Smooth muscle cell (in vitro differentiated cells): ENCODE measurements at regions not wholly inside any gene's neighbourhood (a gene's known extent, or its start where the extent isn't known, plus 50 kb on each side); places are given as distances from the start of the nearest gene placed in this dataset.

ENCODE experiments used
- DNase-seq: peaks from one replicate; lab custom pipeline; 2025; ENCODE audit not compliant: unreplicated experiment; lab: John Stamatoyannopoulos, UW
- H2AFZ ChIP-seq: fragments of 200-600 bp; sonication (generic); 2 replicates; pipeline ENCODE4 v1.6.0; 2016; ENCODE audit warnings: antibody characterized with exemption, low read depth, mild to moderate bottlenecking
- H3F3A ChIP-seq: fragments of 200-600 bp; sonication (generic); 2 replicates; pipeline ENCODE4 v1.6.0; 2017; ENCODE audit warnings: antibody characterized with exemption, low read depth
- H3K27ac ChIP-seq: fragments of 200-600 bp; sonication (generic); 2 replicates; pipeline ENCODE4 v1.5.1; 2016; ENCODE audit warnings: low read depth, mild to moderate bottlenecking
- H3K27me3 ChIP-seq: fragments of 200-600 bp; sonication (generic); 2 replicates; pipeline ENCODE4 v1.6.1; 2016; ENCODE audit warnings: low read depth, mild to moderate bottlenecking
- H3K36me3 ChIP-seq: fragments of 200-600 bp; sonication (generic); 2 replicates; pipeline ENCODE4 v1.5.1; 2016; ENCODE audit warnings: low read depth
- H3K4me1 ChIP-seq: fragments of 200-600 bp; sonication (generic); 2 replicates; pipeline ENCODE4 v1.5.1; 2016; ENCODE audit warnings: low read depth
- H3K4me2 ChIP-seq: fragments of 200-600 bp; sonication (generic); 2 replicates; pipeline ENCODE4 v1.6.0; 2016; ENCODE audit warnings: mild to moderate bottlenecking
- H3K4me3 ChIP-seq: fragments of 200-600 bp; sonication (generic); 2 replicates; pipeline ENCODE4 v1.5.1; 2016; ENCODE audit warnings: mild to moderate bottlenecking
- H3K79me2 ChIP-seq: fragments of 200-600 bp; sonication (generic); 2 replicates; pipeline ENCODE4 v1.6.0; 2016; ENCODE audit warnings: low read depth, mild to moderate bottlenecking
- H3K9ac ChIP-seq: fragments of 200-600 bp; sonication (generic); 2 replicates; pipeline ENCODE4 v1.6.0; 2016; ENCODE audit warnings: low read depth
- H3K9me3 ChIP-seq: fragments of 200-600 bp; sonication (generic); replicated peaks from 2 replicates; pipeline ENCODE4 v1.5.1; 2016; ENCODE audit warnings: low read depth
- H4K20me1 ChIP-seq: fragments of 200-600 bp; sonication (generic); 2 replicates; pipeline ENCODE4 v1.6.0; 2016; ENCODE audit warnings: low read depth
- CTCF ChIP-seq: fragments of 200-600 bp; sonication (generic); IDR thresholded peaks from 2 replicates; pipeline ENCODE4 v1.5.1; 2017; ENCODE audit warnings: borderline replicate concordance, mild to moderate bottlenecking, antibody characterized with exemption; ENCODE audit not compliant: insufficient read depth, poor library complexity, severe bottlenecking
- WGBS: methylation state at CpG from one replicate; pipeline ENCODE4 v1.1.7; 2016; ENCODE audit warnings: low lambda C conversion rate; 5-methylcytosine and 5-hydroxymethylcytosine counted together

- no peak overlapping the region for H3K4me3 ChIP-seq
- H3K27ac ChIP-seq = no peak overlapping the region
- no peaks in the 10 kb centered on the region for H3K27me3 ChIP-seq
- DNase-seq = no peak
- H4K20me1 ChIP-seq = no peaks in the 10 kb centered on the region
- no peak for TF ChIP-seq CTCF
- H3K9me3 ChIP-seq = no peaks in the 10 kb centered on the region
- H2AFZ ChIP-seq = no peak overlapping the region
- no peaks in the 10 kb centered on the region for H3F3A ChIP-seq
- no peaks in the 10 kb centered on the region for H3K36me3 ChIP-seq
- WGBS = 63% methylated on average over 2 of the region's 2 CpGs
- no peak overlapping the region for H3K9ac ChIP-seq
- no peaks in the 10 kb centered on the region for H3K4me1 ChIP-seq
- H3K4me2 ChIP-seq = no peak overlapping the region
- no peaks in the 10 kb centered on the region for H3K79me2 ChIP-seq
These were observed 465.2 kb downstream of the LRRC70 start for GRCh38 chr5:63043792-63044191.

- no peak overlapping the region for H2AFZ ChIP-seq
- no peaks in the 10 kb centered on the region for H3K36me3 ChIP-seq
- H3K4me1 ChIP-seq = no peaks in the 10 kb centered on the region
- no peak overlapping the region for H3K4me2 ChIP-seq
- peaks cover 5% of the 10 kb centered on the region for H3K9me3 ChIP-seq
- no peak overlapping the region for H3K4me3 ChIP-seq
- no peaks in the 10 kb centered on the region for H3K79me2 ChIP-seq
- WGBS = 78% methylated on average over 2 of the region's 2 CpGs
- no peak overlapping the region for H3K9ac ChIP-seq
- H3F3A ChIP-seq = no peaks in the 10 kb centered on the region
- no peaks in the 10 kb centered on the region for H4K20me1 ChIP-seq
- no peak for TF ChIP-seq CTCF
- H3K27ac ChIP-seq = no peak overlapping the region
- DNase-seq = no peak
- H3K27me3 ChIP-seq = no peaks in the 10 kb centered on the region
These were observed 453.7 kb downstream of the LRRC70 start for GRCh38 chr5:63032343-63032742.

GRCh38 chr5:63029891-63030290, 451.3 kb downstream of the LRRC70 start:
- Histone ChIP-seq H2AFZ (no peak overlapping the region), H4K20me1 (no peaks in the 10 kb centered on the region), H3K9me3 (peaks cover 5% of the 10 kb centered on the region), H3K27me3 (no peaks in the 10 kb centered on the region), H3K79me2 (no peaks in the 10 kb centered on the region), H3F3A (no peaks in the 10 kb centered on the region), H3K4me3 (no peak overlapping the region), H3K4me2 (no peak overlapping the region), H3K9ac (no peak overlapping the region), H3K4me1 (no peaks in the 10 kb centered on the region), H3K36me3 (no peaks in the 10 kb centered on the region), H3K27ac (no peak overlapping the region)
- TF ChIP-seq CTCF = no peak
- DNase-seq = no peak
- WGBS = 70% methylated on average over 3 of the region's 3 CpGs

GRCh38 chr5:63025679-63026078, 447.1 kb downstream of the LRRC70 start:
- H3K4me3 ChIP-seq = no peak overlapping the region
- no peak for DNase-seq
- no peaks in the 10 kb centered on the region for H3K9me3 ChIP-seq
- no peak for TF ChIP-seq CTCF
- no peak overlapping the region for H2AFZ ChIP-seq
- H3F3A ChIP-seq = no peaks in the 10 kb centered on the region
- H3K4me2 ChIP-seq = no peak overlapping the region
- WGBS = 88% methylated on average over 3 of the region's 3 CpGs
- H3K79me2 ChIP-seq = no peaks in the 10 kb centered on the region
- no peaks in the 10 kb centered on the region for H4K20me1 ChIP-seq
- no peaks in the 10 kb centered on the region for H3K36me3 ChIP-seq
- no peak overlapping the region for H3K9ac ChIP-seq
- H3K27me3 ChIP-seq = no peaks in the 10 kb centered on the region
- no peaks in the 10 kb centered on the region for H3K4me1 ChIP-seq
- H3K27ac ChIP-seq = no peak overlapping the region
